ENCODE measurements at regions not wholly inside any gene's neighbourhood (a gene's known extent, or its start where the extent isn't known, plus 50 kb on each side); places are given as distances from the start of the nearest gene placed in this dataset.

DNA sequence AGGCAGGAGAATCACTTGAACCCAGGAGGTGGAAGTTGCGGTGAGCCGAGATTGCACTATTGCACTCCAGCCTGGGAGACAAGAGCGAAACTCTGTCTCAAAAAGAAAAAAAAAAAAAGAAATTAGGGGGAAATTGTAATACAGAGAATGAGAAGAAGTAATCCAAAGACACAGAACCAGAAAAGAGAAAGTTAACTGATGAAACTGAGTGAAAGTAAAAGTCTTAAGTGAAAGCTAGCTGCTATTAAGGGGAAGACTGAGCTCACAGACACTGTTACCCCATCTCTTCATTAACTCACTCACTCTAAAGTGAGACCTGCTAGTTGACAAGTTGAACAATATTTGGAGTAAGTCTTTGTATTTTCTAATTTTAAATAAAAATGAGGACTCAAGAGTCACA lies 763.0 kb upstream of the PCDH10 start:
- H3K27ac ChIP-seq (ENCODE audit: low read depth, low read length): no peak overlapping the region
- H3K4me1 ChIP-seq (ENCODE audit: control insufficient read depth in 1 of 2, insufficient read depth in 2 of 2, low read length in 2 of 2): no peaks in the 10 kb centered on the region
- no peaks in the 10 kb centered on the region for H3K27me3 ChIP-seq (ENCODE audit: insufficient read depth, low read length)
- intact Hi-C loops (cut with micrococcal nuclease): no loop called here
- no TSS peak for BruUV-seq (replicated peaks)
- H3K36me3 ChIP-seq (ENCODE audit: control insufficient read depth in 1 of 2, insufficient read depth in 2 of 2, low read length in 2 of 2): no peaks in the 10 kb centered on the region
- no peak overlapping the region for H3K4me2 ChIP-seq (ENCODE audit: low read length)
- no peak for ATAC-seq
- H3K9me2 ChIP-seq (ENCODE audit: insufficient read depth): no peaks in the 10 kb centered on the region
- no peak overlapping the region for H2AFZ ChIP-seq (ENCODE audit: low read depth, low read length, poor library complexity, severe bottlenecking)
- H3K9me3 ChIP-seq (ENCODE audit: control insufficient read depth in 1 of 2, insufficient read depth in 1 of 2, low read depth in 1 of 2, low read length in 2 of 2): no peaks in the 10 kb centered on the region
- no peak overlapping the region for H3K9ac ChIP-seq (ENCODE audit: low read length)
- RAD21 ChIA-PET (ENCODE audit: low non-redundant PET in 1 of 2, low total read pairs in 2 of 2, uncharacterized antibody in 2 of 2, unreplicated experiment in 2 of 2): no interaction called here
- TF ChIP-seq ELF1 (IDR thresholded peaks at IDR 0.05; ENCODE audit: borderline replicate concordance, low read depth) (no peak), EZH2 (IDR thresholded peaks at IDR 0.05) (no peak), SIN3A (IDR thresholded peaks at IDR 0.05; ENCODE audit: low read depth) (no peak), SRF (IDR thresholded peaks at IDR 0.05; ENCODE audit: low read depth) (no peak), CEBPB (IDR thresholded peaks at IDR 0.05; ENCODE audit: low read depth) (no peak), CBX3 (IDR thresholded peaks at IDR 0.05; ENCODE audit: low read depth) (no peak), POLR2AphosphoS5 (IDR thresholded peaks at IDR 0.05; ENCODE audit: low read depth, low read length) (no peak), POLR2A (IDR thresholded peaks at IDR 0.05; ENCODE audit: borderline replicate concordance, extremely low read depth, insufficient read depth, insufficient read length) (no peak), FOSL1 (IDR thresholded peaks at IDR 0.05; ENCODE audit: low read depth) (no peak), ZFX (IDR thresholded peaks at IDR 0.05) (no peak), EGR1 (IDR thresholded peaks at IDR 0.05; ENCODE audit: low read depth) (no peak), ZNF274 (IDR thresholded peaks at IDR 0.05; ENCODE audit: low read depth, low read length) (no peak), SP1 (IDR thresholded peaks at IDR 0.05; ENCODE audit: low read depth) (no peak), RAD21 (IDR thresholded peaks at IDR 0.05; ENCODE audit: low read depth) (no peak)
- TF ChIP-seq, protein P1, sequence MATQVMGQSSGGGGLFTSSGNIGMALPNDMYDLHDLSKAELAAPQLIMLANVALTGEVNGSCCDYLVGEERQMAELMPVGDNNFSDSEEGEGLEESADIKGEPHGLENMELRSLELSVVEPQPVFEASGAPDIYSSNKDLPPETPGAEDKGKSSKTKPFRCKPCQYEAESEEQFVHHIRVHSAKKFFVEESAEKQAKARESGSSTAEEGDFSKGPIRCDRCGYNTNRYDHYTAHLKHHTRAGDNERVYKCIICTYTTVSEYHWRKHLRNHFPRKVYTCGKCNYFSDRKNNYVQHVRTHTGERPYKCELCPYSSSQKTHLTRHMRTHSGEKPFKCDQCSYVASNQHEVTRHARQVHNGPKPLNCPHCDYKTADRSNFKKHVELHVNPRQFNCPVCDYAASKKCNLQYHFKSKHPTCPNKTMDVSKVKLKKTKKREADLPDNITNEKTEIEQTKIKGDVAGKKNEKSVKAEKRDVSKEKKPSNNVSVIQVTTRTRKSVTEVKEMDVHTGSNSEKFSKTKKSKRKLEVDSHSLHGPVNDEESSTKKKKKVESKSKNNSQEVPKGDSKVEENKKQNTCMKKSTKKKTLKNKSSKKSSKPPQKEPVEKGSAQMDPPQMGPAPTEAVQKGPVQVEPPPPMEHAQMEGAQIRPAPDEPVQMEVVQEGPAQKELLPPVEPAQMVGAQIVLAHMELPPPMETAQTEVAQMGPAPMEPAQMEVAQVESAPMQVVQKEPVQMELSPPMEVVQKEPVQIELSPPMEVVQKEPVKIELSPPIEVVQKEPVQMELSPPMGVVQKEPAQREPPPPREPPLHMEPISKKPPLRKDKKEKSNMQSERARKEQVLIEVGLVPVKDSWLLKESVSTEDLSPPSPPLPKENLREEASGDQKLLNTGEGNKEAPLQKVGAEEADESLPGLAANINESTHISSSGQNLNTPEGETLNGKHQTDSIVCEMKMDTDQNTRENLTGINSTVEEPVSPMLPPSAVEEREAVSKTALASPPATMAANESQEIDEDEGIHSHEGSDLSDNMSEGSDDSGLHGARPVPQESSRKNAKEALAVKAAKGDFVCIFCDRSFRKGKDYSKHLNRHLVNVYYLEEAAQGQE (IDR thresholded peaks at IDR 0.05; ENCODE audit: low read depth): no peak
- TF ChIP-seq, protein P2, sequence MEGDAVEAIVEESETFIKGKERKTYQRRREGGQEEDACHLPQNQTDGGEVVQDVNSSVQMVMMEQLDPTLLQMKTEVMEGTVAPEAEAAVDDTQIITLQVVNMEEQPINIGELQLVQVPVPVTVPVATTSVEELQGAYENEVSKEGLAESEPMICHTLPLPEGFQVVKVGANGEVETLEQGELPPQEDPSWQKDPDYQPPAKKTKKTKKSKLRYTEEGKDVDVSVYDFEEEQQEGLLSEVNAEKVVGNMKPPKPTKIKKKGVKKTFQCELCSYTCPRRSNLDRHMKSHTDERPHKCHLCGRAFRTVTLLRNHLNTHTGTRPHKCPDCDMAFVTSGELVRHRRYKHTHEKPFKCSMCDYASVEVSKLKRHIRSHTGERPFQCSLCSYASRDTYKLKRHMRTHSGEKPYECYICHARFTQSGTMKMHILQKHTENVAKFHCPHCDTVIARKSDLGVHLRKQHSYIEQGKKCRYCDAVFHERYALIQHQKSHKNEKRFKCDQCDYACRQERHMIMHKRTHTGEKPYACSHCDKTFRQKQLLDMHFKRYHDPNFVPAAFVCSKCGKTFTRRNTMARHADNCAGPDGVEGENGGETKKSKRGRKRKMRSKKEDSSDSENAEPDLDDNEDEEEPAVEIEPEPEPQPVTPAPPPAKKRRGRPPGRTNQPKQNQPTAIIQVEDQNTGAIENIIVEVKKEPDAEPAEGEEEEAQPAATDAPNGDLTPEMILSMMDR (IDR thresholded peaks at IDR 0.05 in 2 of 3, conservative IDR thresholded peaks at IDR 0.05 in 1 of 3; ENCODE audit: borderline replicate concordance in 1 of 3, insufficient read depth in 1 of 3, low read depth in 2 of 3, low read length in 2 of 3): no peak
- TF ChIP-seq, protein P3, sequence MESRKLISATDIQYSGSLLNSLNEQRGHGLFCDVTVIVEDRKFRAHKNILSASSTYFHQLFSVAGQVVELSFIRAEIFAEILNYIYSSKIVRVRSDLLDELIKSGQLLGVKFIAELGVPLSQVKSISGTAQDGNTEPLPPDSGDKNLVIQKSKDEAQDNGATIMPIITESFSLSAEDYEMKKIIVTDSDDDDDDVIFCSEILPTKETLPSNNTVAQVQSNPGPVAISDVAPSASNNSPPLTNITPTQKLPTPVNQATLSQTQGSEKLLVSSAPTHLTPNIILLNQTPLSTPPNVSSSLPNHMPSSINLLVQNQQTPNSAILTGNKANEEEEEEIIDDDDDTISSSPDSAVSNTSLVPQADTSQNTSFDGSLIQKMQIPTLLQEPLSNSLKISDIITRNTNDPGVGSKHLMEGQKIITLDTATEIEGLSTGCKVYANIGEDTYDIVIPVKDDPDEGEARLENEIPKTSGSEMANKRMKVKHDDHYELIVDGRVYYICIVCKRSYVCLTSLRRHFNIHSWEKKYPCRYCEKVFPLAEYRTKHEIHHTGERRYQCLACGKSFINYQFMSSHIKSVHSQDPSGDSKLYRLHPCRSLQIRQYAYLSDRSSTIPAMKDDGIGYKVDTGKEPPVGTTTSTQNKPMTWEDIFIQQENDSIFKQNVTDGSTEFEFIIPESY (IDR thresholded peaks at IDR 0.05; ENCODE audit: extremely low read depth, insufficient replicate concordance, low read length): no peak
- TF ChIP-seq, protein P4, sequence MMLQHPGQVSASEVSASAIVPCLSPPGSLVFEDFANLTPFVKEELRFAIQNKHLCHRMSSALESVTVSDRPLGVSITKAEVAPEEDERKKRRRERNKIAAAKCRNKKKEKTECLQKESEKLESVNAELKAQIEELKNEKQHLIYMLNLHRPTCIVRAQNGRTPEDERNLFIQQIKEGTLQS (IDR thresholded peaks at IDR 0.05): no peak
- TF ChIP-seq, protein P5, sequence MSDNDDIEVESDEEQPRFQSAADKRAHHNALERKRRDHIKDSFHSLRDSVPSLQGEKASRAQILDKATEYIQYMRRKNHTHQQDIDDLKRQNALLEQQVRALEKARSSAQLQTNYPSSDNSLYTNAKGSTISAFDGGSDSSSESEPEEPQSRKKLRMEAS (IDR thresholded peaks at IDR 0.05): no peak
- H4K20me1 ChIP-seq (ENCODE audit: insufficient read depth): no peaks in the 10 kb centered on the region
- no peaks in the 10 kb centered on the region for H3K79me2 ChIP-seq (ENCODE audit: insufficient read depth, low read length)
- no peak overlapping the region for H3K4me3 ChIP-seq (replicated peaks in 1 of 2; ENCODE audit: low read depth in 1 of 2, low read length in 2 of 2)
- no peak for DNase-seq (ENCODE audit: low read depth, low spot score)
- POLR2A ChIA-PET: no interaction called here
- CTCF ChIA-PET: no interaction called here
